ENCODE measurements at regions not wholly inside any gene's neighbourhood (a gene's known extent, or its start where the extent isn't known, plus 50 kb on each side); places are given as distances from the start of the nearest gene placed in this dataset.
A peak's percentile ranks its signal among the peaks of the same experiment; 100 is the strongest.

- H3K27me3 Mint-ChIP-seq (ENCODE audit: low read depth, unreplicated experiment) = no peaks in the 10 kb centered on the region
- Histone ChIP-seq H3K27me3 (ENCODE audit: insufficient read depth, low read length) (no peaks in the 10 kb centered on the region), H3K4me2 (ENCODE audit: low read length) (no peak overlapping the region), H3K79me2 (ENCODE audit: insufficient read depth, low read length) (no peaks in the 10 kb centered on the region), H3K9ac (ENCODE audit: low read length) (no peak overlapping the region), H3K4me3 (ENCODE audit: insufficient read depth, low read depth, low read length) (no peak overlapping the region), H3K4me1 (ENCODE audit: insufficient read depth, low read length) (peaks cover 3% of the 10 kb centered on the region), H2AFZ (ENCODE audit: low read depth, low read length) (no peak overlapping the region), H3K27ac (ENCODE audit: low read depth, low read length) (no peak overlapping the region), H4K20me1 (ENCODE audit: insufficient read depth, low read length) (no peaks in the 10 kb centered on the region), H3K36me3 (ENCODE audit: insufficient read depth, low read length) (no peaks in the 10 kb centered on the region), H3K9me3 (ENCODE audit: insufficient read depth, low read depth, low read length) (no peaks in the 10 kb centered on the region)
- FAIRE-seq = no peak
- H3K27ac Mint-ChIP-seq (ENCODE audit: unreplicated experiment) = no peak overlapping the region
- no peaks in the 10 kb centered on the region for H3K36me3 Mint-ChIP-seq (ENCODE audit: low read depth, unreplicated experiment)
- no peak for TF ChIP-seq CTCF (IDR thresholded peaks at IDR 0.05; ENCODE audit: insufficient read depth, low read depth, low read length)
- no peaks in the 10 kb centered on the region for H3K9me3 Mint-ChIP-seq (ENCODE audit: unreplicated experiment)
- H3K4me1 Mint-ChIP-seq (ENCODE audit: low read depth, unreplicated experiment) = peaks cover 10% of the 10 kb centered on the region
- DNase-seq (ENCODE audit: low read depth) = no peak
- no peak overlapping the region for H3K4me3 Mint-ChIP-seq (ENCODE audit: unreplicated experiment)
Measured at GRCh38 chr6:22219925-22220324, 76.9 kb downstream of the PRL start.

GRCh38 chr6:22221211-22221610 lies 75.6 kb downstream of the PRL start:
- H3K27ac ChIP-seq (ENCODE audit: low read depth, low read length) = no peak overlapping the region
- TF ChIP-seq EZH2 (IDR thresholded peaks at IDR 0.05; ENCODE audit: insufficient read depth, low read length) (no peak), CTCF (IDR thresholded peaks at IDR 0.05; ENCODE audit: insufficient read depth, low read depth, low read length) (no peak)
- no peak overlapping the region for H3K27ac Mint-ChIP-seq (ENCODE audit: unreplicated experiment)
- no peaks in the 10 kb centered on the region for H3K79me2 ChIP-seq (ENCODE audit: insufficient read depth, low read length)
- H3K27me3 Mint-ChIP-seq (ENCODE audit: low read depth, unreplicated experiment) = no peaks in the 10 kb centered on the region
- H3K4me3 Mint-ChIP-seq (ENCODE audit: unreplicated experiment) = no peak overlapping the region
- H3K4me1 Mint-ChIP-seq (ENCODE audit: low read depth, unreplicated experiment) = peaks cover 8% of the 10 kb centered on the region
- no peak for FAIRE-seq
- H3K4me2 ChIP-seq (ENCODE audit: low read length) = no peak overlapping the region
- H2AFZ ChIP-seq (ENCODE audit: low read depth, low read length) = no peak overlapping the region
- H3K9ac ChIP-seq (ENCODE audit: low read length) = no peak overlapping the region
- H3K4me3 ChIP-seq (ENCODE audit: insufficient read depth, low read depth, low read length) = no peak overlapping the region
- H3K36me3 ChIP-seq (ENCODE audit: insufficient read depth, low read length) = no peaks in the 10 kb centered on the region
- H3K36me3 Mint-ChIP-seq (ENCODE audit: low read depth, unreplicated experiment) = no peaks in the 10 kb centered on the region
- no peaks in the 10 kb centered on the region for H4K20me1 ChIP-seq (ENCODE audit: insufficient read depth, low read length)
- H3K9me3 ChIP-seq (ENCODE audit: insufficient read depth, low read depth, low read length) = no peaks in the 10 kb centered on the region
- H3K27me3 ChIP-seq (ENCODE audit: insufficient read depth, low read length) = no peaks in the 10 kb centered on the region
- peak; percentile 31 for DNase-seq (ENCODE audit: low read depth)
- no peaks in the 10 kb centered on the region for H3K9me3 Mint-ChIP-seq (ENCODE audit: unreplicated experiment)
- peaks cover 3% of the 10 kb centered on the region for H3K4me1 ChIP-seq (ENCODE audit: insufficient read depth, low read length)

GRCh38 chr6:22221630-22222029 lies 75.2 kb downstream of the PRL start:
- H3K27ac Mint-ChIP-seq (ENCODE audit: unreplicated experiment) = no peak overlapping the region
- Histone ChIP-seq H3K4me2 (ENCODE audit: low read length) (no peak overlapping the region), H3K4me3 (ENCODE audit: insufficient read depth, low read depth, low read length) (no peak overlapping the region), H3K36me3 (ENCODE audit: insufficient read depth, low read length) (no peaks in the 10 kb centered on the region), H3K79me2 (ENCODE audit: insufficient read depth, low read length) (no peaks in the 10 kb centered on the region), H3K9me3 (ENCODE audit: insufficient read depth, low read depth, low read length) (no peaks in the 10 kb centered on the region), H3K9ac (ENCODE audit: low read length) (no peak overlapping the region), H3K27me3 (ENCODE audit: insufficient read depth, low read length) (no peaks in the 10 kb centered on the region), H3K4me1 (ENCODE audit: insufficient read depth, low read length) (peaks cover 3% of the 10 kb centered on the region), H3K27ac (ENCODE audit: low read depth, low read length) (no peak overlapping the region), H2AFZ (ENCODE audit: low read depth, low read length) (no peak overlapping the region), H4K20me1 (ENCODE audit: insufficient read depth, low read length) (no peaks in the 10 kb centered on the region)
- TF ChIP-seq CTCF (IDR thresholded peaks at IDR 0.05; ENCODE audit: insufficient read depth, low read depth, low read length) = no peak
- no peak for TF ChIP-seq EZH2 (IDR thresholded peaks at IDR 0.05; ENCODE audit: insufficient read depth, low read length)
- FAIRE-seq = no peak
- H3K4me1 Mint-ChIP-seq (ENCODE audit: low read depth, unreplicated experiment) = peaks cover 8% of the 10 kb centered on the region
- no peaks in the 10 kb centered on the region for H3K36me3 Mint-ChIP-seq (ENCODE audit: low read depth, unreplicated experiment)
- H3K27me3 Mint-ChIP-seq (ENCODE audit: low read depth, unreplicated experiment) = no peaks in the 10 kb centered on the region
- DNase-seq (ENCODE audit: low read depth) = peak; percentile 69
- H3K4me3 Mint-ChIP-seq (ENCODE audit: unreplicated experiment) = no peak overlapping the region
- H3K9me3 Mint-ChIP-seq (ENCODE audit: unreplicated experiment) = no peaks in the 10 kb centered on the region
